GM19193 (cell line): ENCODE measurements at regions not wholly inside any gene's neighbourhood (a gene's known extent, or its start where the extent isn't known, plus 50 kb on each side); places are given as distances from the start of the nearest gene placed in this dataset.
A peak's percentile ranks its signal among the peaks of the same experiment; 100 is the strongest.

ENCODE experiments used
- POLR2A ChIP-seq: IDR thresholded peaks from 4 replicates; pipeline ENCODE4 v1.6.1; 2011; ENCODE audit not compliant: insufficient read depth, insufficient read length; ENCODE audit errors: extremely low read depth

DNA sequence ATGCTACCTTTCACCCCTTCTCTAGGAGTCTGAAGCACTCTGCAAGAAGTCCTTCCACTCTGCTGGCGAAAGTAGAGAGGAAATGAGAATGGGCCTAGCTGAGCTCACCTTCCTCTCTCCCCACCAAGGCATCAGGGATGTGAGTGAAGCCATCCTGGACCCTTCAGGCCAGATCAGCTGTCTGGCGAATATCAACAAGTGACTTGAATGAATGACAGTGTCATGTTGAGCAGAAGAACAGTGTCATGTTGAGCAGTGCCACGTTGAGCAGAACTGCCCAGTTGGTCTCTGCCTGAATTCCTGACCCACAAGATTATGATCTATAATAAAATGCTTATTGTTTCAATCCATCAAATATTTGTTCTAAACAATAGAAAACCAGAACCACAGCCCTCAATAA is 166.2 kb upstream of the RFC3 start:
- no peak for TF ChIP-seq POLR2A

DNA sequence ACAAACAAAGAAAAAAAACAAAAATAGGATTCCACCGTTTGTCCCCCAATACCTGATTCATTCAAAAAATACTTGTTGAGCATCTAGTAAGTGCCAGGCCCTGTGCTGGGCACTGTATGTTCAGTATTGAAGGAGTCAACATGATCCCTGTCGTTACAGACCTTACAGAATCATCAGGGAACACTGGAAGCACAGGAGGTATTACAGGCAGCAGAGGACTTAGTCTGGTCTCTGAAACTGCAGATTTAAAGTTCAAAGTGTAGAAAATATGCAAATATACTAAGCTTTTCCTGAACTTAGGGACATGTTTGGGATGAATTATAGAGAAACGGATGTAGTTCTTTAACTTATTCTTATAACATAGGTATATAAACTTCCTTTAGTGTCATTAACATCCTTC is 160.7 kb upstream of the RFC3 start:
- no peak for TF ChIP-seq POLR2A

DNA sequence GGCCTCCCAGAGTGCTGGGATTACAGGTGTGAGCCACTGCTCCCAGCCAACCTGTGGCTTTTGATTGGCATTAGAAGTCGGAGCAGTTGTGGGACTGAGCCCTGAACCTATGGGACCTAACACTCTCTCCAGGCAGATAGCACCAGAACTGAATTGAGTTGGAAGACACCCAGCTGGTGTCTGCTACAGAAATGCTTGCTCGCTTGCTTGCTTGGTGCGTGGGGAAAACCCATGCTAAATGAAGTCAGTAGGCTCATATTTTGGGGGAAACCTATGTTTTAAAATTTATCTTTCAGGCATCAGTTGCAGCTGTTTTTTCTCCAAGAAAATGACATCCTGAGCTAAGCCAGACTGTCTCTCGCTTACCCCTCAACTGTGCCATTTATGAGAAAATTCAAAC is 158.5 kb upstream of the RFC3 start:
- no peak for TF ChIP-seq POLR2A

DNA sequence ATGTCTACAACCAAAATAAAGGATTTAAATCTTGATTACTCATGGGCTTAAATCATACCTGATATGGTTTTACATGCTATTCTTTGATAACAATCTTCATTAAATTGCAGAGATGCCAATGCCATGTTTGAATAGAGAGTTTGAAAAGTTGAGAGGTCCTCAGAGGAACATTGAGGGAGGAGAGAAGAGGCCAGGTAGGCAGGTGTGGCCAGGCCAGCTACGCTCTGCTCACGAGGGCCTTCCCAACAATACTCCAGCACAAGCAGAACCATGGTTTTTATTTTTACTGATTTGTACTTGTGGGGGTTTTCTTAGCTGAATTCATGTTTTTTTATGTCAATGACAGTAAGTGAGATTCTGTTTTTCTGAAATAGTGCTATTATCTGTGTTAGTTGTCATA is 158.1 kb upstream of the RFC3 start:
- no peak for TF ChIP-seq POLR2A

DNA sequence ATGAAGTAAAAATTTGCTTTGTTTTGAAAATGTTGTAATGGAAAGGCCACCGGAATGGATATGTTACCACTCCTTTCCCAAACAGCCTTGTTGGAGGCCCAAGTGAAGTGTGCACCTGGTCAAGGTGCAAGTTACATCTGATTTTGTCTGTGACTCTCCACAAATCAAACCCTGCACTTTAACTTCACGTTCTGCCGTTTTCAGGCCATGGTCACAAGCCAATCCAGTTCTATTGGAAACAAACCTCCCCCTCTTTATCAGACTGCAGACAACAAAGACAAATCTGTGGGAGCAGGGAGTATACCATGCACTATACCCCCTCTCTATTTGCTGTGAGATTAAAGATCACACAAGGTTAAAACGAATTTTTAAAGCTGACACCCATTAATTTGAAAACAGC is 155.6 kb upstream of the RFC3 start:
- TF ChIP-seq POLR2A: no peak

DNA sequence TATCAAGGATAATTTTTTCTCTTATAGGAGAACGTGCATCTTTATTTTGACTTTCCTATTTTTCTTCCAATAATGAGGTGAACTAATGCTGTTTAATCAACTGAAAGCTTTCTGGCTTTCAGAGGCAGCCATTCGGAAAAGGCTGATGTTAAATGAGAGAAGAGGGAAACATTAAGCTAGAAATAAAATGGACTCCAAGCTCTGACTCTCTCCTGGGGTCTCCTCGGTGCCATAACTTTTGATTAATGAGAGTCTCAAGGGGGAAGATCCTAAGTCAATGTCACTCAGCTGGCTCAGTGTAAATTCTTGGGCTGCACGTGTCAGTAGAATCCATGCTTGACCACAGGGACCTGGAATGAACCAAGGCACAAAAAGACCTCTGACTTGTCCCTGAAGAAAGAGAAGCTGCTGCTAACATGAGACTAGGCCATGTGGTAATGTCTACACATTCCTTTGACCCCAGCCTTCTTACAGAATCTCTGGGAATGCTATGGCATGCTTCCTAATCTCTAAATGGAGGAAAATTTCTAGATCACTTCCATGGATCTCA is 152.2 kb upstream of the RFC3 start:
- TF ChIP-seq POLR2A: no peak

DNA sequence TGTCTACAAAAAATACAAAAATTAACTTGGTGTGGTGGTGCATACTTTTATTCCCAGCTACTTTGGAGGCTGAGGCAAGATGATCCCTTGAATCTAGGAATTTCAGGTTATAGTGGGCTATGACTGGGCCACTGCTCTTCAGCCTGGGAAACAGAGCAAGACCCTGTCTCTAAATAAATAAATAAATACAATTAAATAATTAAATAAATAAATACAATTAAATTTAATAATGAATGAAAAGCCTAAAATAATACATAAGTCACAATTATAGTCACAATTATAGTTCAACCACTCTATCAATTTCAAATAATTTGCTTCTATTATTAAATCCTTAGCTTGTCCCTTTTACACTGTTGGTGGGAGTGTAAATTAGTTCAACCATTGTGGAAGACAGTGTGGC is 146.4 kb upstream of the RFC3 start:
- no peak for TF ChIP-seq POLR2A

DNA sequence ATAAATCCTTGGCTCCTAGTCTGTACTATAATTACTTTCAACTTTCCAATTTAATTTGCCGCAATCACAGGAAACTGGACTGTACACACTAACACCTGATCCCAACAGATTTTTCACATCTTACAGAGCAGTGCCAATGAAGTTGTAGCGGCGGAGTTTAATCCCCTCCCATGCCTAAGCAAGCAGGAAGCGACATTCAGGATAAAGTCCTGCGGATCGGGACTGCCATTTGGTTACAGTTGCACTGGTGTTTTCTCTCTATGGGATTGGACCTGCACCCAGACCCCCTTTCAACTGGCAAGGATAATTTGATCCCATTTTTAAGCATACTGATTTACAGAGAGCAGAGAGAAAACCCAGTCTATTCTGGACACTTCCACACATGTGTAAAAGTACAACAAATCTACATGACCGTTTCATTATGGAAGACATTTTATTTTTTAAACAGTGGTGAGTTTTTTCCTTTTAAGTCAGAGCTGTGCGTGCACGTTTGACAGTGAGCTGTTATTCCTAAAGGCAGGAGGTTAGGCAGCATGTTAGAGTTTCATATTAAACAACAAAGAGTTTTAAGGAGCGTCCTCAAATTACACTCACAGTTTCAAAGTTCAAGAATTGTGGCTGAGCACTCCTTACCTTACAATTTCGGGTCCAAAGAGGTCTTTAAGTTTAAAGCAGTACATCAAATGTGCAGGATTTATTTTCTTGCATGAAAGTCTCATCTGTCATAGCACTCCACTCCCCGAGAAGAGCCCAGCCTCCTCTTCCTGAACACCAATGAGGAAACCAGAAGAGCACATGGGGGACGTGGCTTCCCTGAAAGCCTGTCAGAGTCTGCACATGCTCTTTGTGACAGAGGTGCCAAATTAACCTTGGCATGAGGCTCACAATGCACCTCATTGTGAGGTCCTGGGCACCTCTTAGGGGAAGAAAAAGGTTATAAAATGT is 141.6 kb upstream of the RFC3 start:
- no peak for TF ChIP-seq POLR2A

DNA sequence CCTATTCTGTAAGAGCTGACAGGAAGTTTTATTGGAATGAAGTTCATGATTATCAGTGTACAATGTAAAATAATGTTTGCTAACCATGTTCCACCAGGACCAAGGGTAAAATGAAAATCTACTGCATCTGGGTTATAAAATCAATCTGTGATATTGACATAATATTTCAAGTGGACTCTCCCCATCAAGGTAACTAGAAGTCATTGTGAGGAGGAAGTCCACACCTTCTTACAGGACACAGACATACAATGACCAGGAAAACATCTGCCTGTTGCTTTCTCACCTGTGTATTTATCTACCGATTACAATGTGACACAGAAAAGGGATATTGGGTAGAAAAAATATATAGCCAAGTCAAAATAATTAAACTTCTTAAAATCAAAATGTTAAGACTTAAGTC is 140.7 kb upstream of the RFC3 start:
- TF ChIP-seq POLR2A: no peak

DNA sequence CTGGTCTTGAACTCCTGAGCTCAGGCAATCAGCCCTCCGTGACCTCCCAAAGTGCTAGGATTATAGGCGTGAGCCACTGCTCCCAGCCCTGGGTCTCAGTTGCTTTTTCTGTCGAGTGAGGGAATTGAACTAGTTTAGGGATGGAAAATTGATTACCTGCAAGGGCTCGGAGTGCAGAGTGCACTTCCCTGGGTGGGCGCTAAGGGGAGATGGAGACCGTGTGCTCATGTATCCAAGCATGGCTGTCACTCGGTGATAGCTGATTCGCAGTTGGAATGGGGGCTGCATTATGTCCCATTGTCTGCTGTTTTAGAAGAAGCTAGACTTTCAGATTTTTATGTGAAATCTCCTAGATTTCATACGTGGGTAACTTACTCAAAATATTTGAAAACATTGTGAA is 139.9 kb upstream of the RFC3 start:
- TF ChIP-seq POLR2A: no peak

DNA sequence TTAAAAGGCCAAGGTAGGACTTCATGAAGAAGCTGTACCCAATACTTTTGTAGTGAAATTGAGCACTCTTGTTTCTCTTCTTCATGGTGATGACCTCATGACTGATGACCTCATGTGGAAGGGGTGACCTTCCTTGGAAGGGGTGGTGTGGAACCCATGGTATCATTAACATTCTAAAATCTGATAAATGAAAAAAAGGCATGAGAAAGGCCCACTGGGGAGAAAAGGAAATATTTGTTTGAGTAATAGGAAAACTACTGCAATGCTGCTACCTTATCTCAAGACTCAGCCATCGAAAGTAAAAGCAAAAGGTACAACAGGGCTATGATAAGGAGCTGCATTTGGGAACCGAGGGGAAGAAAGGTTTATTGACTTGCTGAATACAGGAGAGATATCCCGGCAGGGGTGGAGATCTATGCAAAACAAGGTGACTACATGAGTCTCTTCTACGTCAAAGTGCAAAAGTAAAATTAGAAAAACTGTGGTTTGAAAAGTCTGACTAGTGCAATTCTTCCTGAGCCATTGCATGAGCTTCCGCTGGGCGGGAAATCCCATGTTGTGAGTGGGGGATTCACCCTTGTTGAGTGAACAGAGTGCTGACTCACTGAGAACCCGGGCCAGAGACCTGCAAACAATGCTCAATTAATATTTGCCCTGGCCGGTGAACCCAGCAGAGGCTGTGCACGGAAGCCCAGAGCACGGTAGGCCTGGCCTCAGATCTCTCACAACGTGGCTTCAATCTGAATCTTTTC is 138.9 kb upstream of the RFC3 start:
- TF ChIP-seq POLR2A: peak; percentile 84

DNA sequence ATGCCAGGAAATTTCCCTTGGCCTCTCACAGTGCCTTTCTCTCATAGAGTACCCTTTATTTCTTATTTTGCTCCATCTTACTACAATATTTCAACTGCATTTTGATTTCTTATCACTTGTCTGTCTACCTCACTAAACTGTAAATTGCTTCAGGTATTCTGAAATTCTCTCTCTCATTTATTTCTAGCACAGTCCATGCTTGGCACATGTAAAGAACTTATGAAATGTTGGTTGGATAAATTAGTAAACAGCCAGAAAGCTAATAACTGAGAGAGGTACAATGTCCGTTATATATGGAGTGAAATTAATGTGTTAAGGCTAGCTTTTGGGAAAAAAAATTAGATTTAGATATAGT is 138.3 kb upstream of the RFC3 start:
- TF ChIP-seq POLR2A: no peak

DNA sequence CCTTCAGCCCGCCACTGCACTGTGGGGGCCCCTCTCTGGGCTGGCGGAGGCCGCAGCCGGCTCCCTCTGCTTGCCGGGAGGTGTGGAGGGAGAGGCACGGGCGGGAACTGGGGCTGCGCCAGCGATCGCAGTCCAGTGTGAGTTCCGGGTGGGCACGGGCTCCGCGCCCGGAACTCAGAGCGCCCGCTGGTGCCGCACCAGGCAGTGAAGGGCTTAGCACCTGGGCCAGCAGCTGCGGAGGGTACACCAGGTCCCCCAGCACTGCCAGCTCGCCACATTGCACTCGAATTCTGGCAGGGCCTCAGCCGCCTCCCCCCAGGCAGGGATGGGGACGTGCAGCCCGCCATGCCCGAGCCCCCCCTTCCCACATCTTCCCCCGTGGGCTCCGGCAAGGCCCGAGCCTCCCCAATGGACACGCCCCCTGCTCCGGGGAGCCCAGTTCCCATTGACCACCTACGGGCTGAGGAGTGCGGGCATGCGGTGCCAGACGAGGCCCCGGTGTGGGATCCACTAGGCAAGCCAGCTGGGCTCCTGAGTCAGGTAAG is 135.9 kb upstream of the RFC3 start:
- no peak for TF ChIP-seq POLR2A

DNA sequence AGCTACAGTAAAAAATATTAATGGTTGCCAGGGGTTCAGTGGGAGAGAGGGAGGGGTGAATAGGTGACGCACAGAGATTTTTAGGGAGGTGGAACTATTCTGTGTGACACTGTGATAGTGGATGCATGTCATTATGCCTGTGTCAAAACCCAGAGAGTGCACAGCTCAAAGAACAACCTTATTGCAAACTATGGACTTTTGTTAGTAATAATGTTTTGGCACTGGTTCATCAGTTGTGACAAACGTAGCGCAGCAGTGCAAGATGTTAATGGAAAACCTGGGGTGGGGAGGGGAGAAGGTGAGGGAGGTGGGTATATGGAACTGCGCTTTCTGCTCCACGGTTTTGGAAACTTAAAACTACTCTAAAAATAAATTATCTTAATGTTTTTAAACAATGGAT is 134.6 kb upstream of the RFC3 start:
- no peak for TF ChIP-seq POLR2A

DNA sequence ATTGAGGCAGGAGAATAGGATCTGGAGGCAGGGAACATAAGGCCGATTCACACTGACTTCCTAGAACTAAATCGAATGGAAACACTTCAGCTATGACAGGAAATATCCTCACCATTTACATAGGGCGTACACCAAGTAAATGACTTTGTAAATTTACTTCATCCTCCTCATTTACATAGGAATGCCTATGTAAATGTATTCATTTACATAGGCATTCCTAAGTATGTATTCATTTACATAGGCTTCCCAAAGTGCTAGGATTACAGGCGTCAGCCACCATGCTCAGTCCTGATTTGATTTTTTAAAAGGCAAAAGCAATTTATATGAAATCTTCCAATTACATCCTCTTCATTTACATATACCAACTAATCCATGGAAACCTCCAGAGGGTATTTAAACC is 133.1 kb upstream of the RFC3 start:
- TF ChIP-seq POLR2A: no peak
